Sigmoid colon (tissue), 6 donors: ENCODE measurements at regions not wholly inside any gene's neighbourhood (a gene's known extent, or its start where the extent isn't known, plus 50 kb on each side); places are given as distances from the start of the nearest gene placed in this dataset.

ENCODE experiments used
- DNase-seq: peaks from one replicate; pipeline ENCODE4 v3.0.0-alpha.2; 2019
- H3K27ac ChIP-seq, 4 donors: fragments of 200-600 bp; sonication (generic); one replicate each; pipeline ENCODE4 v1.5.1; 2016 to 2019; ENCODE audit warnings: mild to moderate bottlenecking in 1 of 4
- H3K27me3 ChIP-seq, 3 donors: fragments of 200-600 bp; sonication (generic); one replicate each; pipeline ENCODE4 v1.5.1; 2019; ENCODE audit warnings: mild to moderate bottlenecking in 1 of 3
- H3K36me3 ChIP-seq, 4 donors: fragments of 200-600 bp; sonication (generic); one replicate each; pipeline ENCODE4 v1.5.1; 2016 to 2019
- H3K4me1 ChIP-seq, 4 donors: fragments of 200-600 bp; sonication (generic); one replicate each; pipeline ENCODE4 v1.5.1; 2017 to 2019
- H3K4me3 ChIP-seq, 4 donors: fragments of 200-600 bp; sonication (generic); one replicate each; pipeline ENCODE4 v1.5.1; 2017 to 2019; ENCODE audit warnings: mild to moderate bottlenecking in 2 of 4, moderate library complexity in 1 of 4
- H3K9me3 ChIP-seq, 4 donors: fragments of 200-600 bp in 3 of 4; sonication (generic) in 3 of 4; one replicate each; pipeline versions ENCODE4 v1.5.1 to v1.6.1; 2013 to 2019
- EP300 ChIP-seq, 4 donors: sonication (generic); formaldehyde crosslinking; IDR thresholded peaks; one replicate each; pipeline ENCODE4 v1.6.1; 2017; ENCODE audit warnings: antibody characterized with exemption in 4 of 4
- POLR2A ChIP-seq, 2 donors: fragments of 450-650 bp; IDR thresholded peaks; one replicate each; pipeline ENCODE4 v1.6.1; 2016; ENCODE audit warnings: antibody characterized with exemption in 2 of 2, mild to moderate bottlenecking in 2 of 2, moderate library complexity in 2 of 2
- POLR2AphosphoS5 ChIP-seq, 4 donors: sonication (generic); formaldehyde crosslinking; IDR thresholded peaks; one replicate each; pipeline ENCODE4 v1.6.1; 2017; ENCODE audit warnings: antibody characterized with exemption in 4 of 4
- WGBS, 2 donors: extraction: QIAGEN DNeasy Blood & Tissue Kit; methylation state at CpG; one replicate each; pipeline ENCODE4 v1.1.7; 2013; 5-methylcytosine and 5-hydroxymethylcytosine counted together
- intact Hi-C: fragments of 100-400 bp; cut with DNase I; formaldehyde crosslinking; loops from one replicate; pipeline ENCODE4 v1.15.1; 2023
- TF ChIP-seq, protein P1 (sequence below), 4 experiments: fragments of 450-650 bp in 3 of 4; fragments of 200-600 bp in 1 of 4; IDR thresholded peaks; one replicate each; pipeline ENCODE4 v1.5.1; 2016 to 2019; ENCODE audit warnings: antibody characterized with exemption in 4 of 4, mild to moderate bottlenecking in 3 of 4, moderate library complexity in 2 of 4
- donor health status: healthy with polysubstance abuse.
- donor health status: healthy.

DNA sequence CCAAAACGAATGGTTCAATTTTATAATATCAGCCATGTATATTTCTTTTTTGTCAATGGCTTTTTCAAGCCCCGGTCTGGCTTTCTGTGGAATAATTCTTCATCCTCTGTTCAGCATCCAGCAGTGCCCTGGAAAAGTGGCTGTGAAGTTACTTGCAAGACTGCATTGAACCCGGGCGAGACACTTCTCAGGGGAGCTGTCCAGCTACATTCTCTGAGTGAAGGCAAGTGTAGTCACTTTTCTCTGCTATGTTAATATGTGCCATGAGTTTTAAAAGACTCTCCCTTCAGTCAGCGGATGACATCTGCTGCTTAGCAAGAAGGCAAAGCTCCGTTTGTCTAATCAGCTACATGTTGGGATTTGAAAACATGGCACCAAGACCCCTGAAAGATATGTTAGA lies 81.3 kb upstream of the RGMA start:
- TF ChIP-seq, protein P1, sequence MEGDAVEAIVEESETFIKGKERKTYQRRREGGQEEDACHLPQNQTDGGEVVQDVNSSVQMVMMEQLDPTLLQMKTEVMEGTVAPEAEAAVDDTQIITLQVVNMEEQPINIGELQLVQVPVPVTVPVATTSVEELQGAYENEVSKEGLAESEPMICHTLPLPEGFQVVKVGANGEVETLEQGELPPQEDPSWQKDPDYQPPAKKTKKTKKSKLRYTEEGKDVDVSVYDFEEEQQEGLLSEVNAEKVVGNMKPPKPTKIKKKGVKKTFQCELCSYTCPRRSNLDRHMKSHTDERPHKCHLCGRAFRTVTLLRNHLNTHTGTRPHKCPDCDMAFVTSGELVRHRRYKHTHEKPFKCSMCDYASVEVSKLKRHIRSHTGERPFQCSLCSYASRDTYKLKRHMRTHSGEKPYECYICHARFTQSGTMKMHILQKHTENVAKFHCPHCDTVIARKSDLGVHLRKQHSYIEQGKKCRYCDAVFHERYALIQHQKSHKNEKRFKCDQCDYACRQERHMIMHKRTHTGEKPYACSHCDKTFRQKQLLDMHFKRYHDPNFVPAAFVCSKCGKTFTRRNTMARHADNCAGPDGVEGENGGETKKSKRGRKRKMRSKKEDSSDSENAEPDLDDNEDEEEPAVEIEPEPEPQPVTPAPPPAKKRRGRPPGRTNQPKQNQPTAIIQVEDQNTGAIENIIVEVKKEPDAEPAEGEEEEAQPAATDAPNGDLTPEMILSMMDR (IDR thresholded peaks at IDR 0.05) = no peak
- TF ChIP-seq EP300 (IDR thresholded peaks at IDR 0.05) (no peak), POLR2A (IDR thresholded peaks at IDR 0.05) (no peak), POLR2AphosphoS5 (IDR thresholded peaks at IDR 0.05) (no peak)
- DNase-seq = no peak
- intact Hi-C loops = no loop called here

DNA sequence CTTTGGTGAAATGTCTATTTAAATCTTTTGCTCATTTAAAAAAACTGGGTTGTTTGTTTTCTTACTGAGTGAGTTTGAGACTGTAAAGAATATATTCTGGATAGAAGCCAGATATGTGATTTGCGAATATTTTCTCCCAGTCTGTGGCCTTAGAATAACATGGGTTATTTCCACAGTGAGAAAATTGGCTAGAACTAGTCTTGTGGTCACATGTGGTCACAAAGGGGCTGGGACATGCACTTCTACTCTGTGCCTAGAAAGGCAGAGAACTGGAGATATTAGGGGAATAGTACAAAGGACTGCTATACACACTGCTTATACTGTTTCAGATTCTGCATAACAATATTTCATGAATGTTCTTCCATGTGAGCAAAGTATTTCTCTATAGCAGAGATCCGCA lies 79.9 kb upstream of the RGMA start:
- no peak for TF ChIP-seq POLR2A (IDR thresholded peaks at IDR 0.05)
- TF ChIP-seq, protein P1 (IDR thresholded peaks at IDR 0.05) = no peak
- TF ChIP-seq POLR2AphosphoS5 (IDR thresholded peaks at IDR 0.05) = no peak
- no peak for TF ChIP-seq EP300 (IDR thresholded peaks at IDR 0.05)
- no peaks in the 10 kb centered on the region for H3K9me3 ChIP-seq
- H3K27me3 ChIP-seq = no peaks in the 10 kb centered on the region
- no peak for DNase-seq
- WGBS, 2 donors = 63 to 81% methylated on average over 2 of the region's 2 CpGs
- intact Hi-C loops = no loop called here
- H3K36me3 ChIP-seq = no peaks in the 10 kb centered on the region
- H3K27ac ChIP-seq = no peak overlapping the region
- no peak overlapping the region for H3K4me3 ChIP-seq
- no peaks in the 10 kb centered on the region for H3K4me1 ChIP-seq

More for the DNA sequence above, 81.3 kb upstream of the RGMA start:
- H3K4me3 ChIP-seq = no peak overlapping the region
- no peaks in the 10 kb centered on the region for H3K27me3 ChIP-seq
- H3K9me3 ChIP-seq = no peaks in the 10 kb centered on the region
- no peak overlapping the region for H3K27ac ChIP-seq
- WGBS, 2 donors = 63 to 70% methylated on average over 6 of the region's 6 CpGs
- H3K36me3 ChIP-seq = no peaks in the 10 kb centered on the region
- H3K4me1 ChIP-seq = no peaks in the 10 kb centered on the region

DNA sequence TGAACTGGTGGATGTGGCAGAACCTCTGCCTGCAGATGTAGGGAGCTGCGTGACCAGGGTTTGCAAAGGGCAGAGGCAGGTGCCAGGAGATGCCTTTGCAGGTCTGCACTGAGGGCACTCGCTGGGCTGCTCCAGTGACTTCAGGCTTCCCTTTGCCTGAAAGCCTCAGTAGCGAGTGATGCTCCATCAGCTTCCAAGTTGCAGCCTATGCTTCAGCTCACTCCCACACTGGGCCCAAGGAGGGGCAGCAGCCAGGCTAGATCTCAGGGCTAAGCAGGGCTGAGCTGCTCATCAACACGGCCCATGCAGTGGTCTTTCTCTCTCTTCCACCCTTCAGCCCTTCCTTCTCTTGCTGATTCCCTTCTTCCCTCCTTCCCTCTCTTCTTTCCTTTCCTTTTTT lies 78.3 kb upstream of the RGMA start:
- Histone ChIP-seq H3K27me3 (no peaks in the 10 kb centered on the region), H3K27ac (no peak overlapping the region), H3K4me3 (no peak overlapping the region), H3K36me3 (no peaks in the 10 kb centered on the region), H3K4me1 (no peaks in the 10 kb centered on the region), H3K9me3 (no peaks in the 10 kb centered on the region)
- WGBS, 2 donors = 61 to 72% methylated on average over 4 of the region's 4 CpGs
- intact Hi-C loops = no loop called here
- TF ChIP-seq POLR2AphosphoS5 (IDR thresholded peaks at IDR 0.05) (no peak), EP300 (IDR thresholded peaks at IDR 0.05) (no peak), POLR2A (IDR thresholded peaks at IDR 0.05) (no peak)
- TF ChIP-seq, protein P1 (IDR thresholded peaks at IDR 0.05) = no peak
- DNase-seq = no peak

DNA sequence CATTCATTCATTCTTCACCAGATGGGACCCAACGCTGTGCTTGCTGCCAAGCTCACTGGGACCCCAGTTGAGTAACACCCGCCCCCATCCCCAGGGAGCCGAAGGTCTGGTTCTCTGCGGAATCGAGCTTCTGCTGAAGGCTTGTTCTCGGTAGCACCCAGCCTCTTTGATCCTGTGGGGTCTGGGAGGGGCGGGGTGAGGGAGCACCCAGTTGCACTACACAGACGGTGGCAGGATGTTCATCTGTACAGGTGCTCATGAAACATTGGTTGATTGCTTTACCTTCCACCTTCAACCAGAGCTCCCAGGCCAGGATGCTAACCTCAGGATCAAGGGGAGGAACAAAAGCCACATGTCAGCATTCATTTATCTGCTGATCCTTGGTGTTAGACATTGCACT lies 77.7 kb upstream of the RGMA start:
- no peak overlapping the region for H3K27ac ChIP-seq
- no peaks in the 10 kb centered on the region for H3K4me1 ChIP-seq
- no peak for DNase-seq
- TF ChIP-seq POLR2AphosphoS5 (IDR thresholded peaks at IDR 0.05) = no peak
- no peak for TF ChIP-seq POLR2A (IDR thresholded peaks at IDR 0.05)
- TF ChIP-seq, protein P1 (IDR thresholded peaks at IDR 0.05) = no peak
- TF ChIP-seq EP300 (IDR thresholded peaks at IDR 0.05) = no peak
- no peaks in the 10 kb centered on the region for H3K36me3 ChIP-seq
- no peak overlapping the region for H3K4me3 ChIP-seq
- 57 to 71% methylated on average over 8 of the region's 8 CpGs for WGBS, 2 donors
- intact Hi-C loops = no loop called here
- H3K9me3 ChIP-seq = no peaks in the 10 kb centered on the region
- H3K27me3 ChIP-seq = no peaks in the 10 kb centered on the region

DNA sequence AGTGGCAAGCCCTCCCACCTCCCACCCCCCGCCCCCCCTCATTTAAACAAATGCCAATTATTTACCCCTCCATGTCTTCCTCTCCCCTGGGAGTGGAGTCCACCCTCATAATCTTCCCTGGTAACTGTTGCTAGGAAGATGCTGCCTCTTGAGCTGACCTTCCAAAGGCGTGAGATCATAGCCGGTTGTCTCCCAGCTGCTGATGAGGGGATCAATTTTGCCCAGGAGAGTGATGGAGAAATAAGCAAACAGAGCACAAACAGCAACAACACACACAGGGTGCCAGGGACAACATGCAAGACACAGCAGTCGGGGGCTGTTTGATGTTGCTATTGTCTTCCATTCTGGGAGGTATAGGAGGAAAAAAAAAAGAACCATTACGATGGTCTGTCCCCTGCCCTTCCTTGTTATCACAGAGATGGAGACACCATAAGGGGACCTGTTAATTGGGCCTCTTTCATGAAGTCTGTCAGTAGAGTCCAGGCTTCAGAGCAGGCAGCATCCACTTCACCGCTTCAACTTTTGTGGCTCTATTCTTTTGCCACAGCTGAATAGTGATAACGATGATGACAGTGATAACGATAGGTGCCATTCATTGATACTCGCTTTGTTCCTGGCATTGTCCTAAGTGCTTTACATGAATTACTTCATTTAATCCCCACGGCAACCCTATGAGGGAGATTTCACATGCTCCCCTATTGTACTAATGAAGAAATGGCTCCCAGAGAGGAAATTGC lies 76.9 kb upstream of the RGMA start:
- Histone ChIP-seq H3K27me3 (no peaks in the 10 kb centered on the region), H3K36me3 (no peaks in the 10 kb centered on the region), H3K4me3 (no peak overlapping the region), H3K27ac (no peak overlapping the region), H3K4me1 (no peaks in the 10 kb centered on the region), H3K9me3 (no peaks in the 10 kb centered on the region)
- no peak for DNase-seq
- TF ChIP-seq POLR2A (IDR thresholded peaks at IDR 0.05) (no peak), POLR2AphosphoS5 (IDR thresholded peaks at IDR 0.05) (no peak), EP300 (IDR thresholded peaks at IDR 0.05) (no peak)
- TF ChIP-seq, protein P1 (IDR thresholded peaks at IDR 0.05) = no peak
- 56 to 73% methylated on average over 10 of the region's 10 CpGs for WGBS, 2 donors
- intact Hi-C loops = no loop called here
